Activated T-cell treated with anti-CD3 and anti-CD28 coated beads for 4 hours (primary cell): ENCODE measurements at regions not wholly inside any gene's neighbourhood (a gene's known extent, or its start where the extent isn't known, plus 50 kb on each side); places are given as distances from the start of the nearest gene placed in this dataset.

Experiments
- DNase-seq: peaks from one replicate; pipeline ENCODE4 v3.0.0-alpha.2; 2020

DNA sequence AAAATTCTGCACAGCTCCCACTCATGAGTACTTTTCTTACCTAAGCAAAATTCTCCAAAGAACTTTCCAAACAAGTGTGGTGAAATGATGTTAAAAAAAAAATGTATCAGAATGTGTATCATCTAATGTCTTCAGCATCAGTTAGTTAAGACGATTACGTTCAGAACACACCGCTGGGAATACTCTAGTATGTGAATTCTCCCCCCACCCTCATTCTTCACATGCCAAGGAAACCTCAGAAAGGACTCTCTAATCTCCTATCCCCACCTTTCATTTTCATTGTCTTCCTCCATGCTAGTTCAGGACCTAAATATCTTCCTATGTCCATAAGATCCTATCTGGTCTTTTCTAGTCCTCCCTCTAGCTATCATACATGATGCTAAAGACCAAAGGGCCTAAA lies 457.4 kb downstream of the SHQ1 start:
- DNase-seq: no peak

GRCh38 chr3:72388644-72389043 lies 459.6 kb downstream of the SHQ1 start:
- no peak for DNase-seq

DNA sequence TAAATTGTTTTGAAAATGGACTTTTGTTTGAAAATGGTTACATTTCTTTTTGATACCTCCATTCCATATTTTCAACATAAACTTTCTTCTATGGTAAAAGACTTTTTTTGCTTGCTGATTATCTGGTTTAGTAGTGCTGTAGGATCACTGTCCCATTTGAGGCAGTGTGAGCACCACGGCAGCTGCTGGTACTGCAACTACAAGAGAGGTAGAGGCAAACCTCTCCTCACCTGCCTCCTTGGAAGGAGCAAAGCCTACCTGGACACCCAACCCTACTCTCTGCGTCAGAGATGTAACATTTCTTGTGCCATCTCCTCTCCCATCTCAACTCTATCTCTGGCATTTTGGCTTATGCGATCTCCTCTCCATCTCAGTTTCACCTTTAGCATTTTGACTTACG lies 460.1 kb downstream of the SHQ1 start:
- DNase-seq: no peak

- no peak for DNase-seq
Observed at GRCh38 chr3:72386327-72387000, 461.8 kb downstream of the SHQ1 start.

DNA sequence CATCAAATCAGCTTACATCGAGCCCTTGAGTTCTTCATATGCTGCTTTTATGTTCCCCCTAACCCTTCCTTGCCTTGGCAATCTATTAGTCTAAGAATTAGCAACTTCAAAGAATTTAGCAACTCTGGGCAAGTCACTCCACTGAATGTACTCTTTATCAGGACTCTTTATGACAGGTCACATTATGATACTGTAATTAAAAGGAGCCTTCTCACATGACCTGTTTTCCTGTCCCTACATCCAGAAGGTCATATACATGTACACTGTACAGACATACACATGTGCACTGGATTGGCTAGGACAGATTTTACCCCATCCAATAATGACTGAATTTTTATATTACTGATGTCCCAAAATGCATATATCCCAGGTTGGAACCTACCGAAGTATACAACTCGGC lies 463.1 kb downstream of the SHQ1 start:
- no peak for DNase-seq

DNA sequence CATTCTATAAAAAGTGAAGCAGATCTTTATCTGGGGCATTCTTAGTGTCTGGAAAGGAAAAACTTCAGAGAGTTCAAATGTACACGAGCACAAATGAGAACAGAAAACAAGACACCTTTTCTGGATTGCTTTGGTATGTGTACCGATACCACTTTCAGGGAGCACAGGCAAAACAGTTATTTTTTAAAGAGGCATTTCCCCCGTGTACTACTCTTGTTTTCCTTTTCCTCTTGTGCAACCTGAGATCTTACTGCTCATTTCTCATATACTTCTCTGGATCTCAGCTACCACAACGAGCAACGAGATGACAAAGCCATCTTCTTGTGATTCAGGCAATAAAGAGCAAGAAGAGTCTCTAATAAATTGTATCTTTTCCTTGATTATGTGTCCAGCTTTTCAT lies 463.6 kb downstream of the SHQ1 start:
- no peak for DNase-seq

DNA sequence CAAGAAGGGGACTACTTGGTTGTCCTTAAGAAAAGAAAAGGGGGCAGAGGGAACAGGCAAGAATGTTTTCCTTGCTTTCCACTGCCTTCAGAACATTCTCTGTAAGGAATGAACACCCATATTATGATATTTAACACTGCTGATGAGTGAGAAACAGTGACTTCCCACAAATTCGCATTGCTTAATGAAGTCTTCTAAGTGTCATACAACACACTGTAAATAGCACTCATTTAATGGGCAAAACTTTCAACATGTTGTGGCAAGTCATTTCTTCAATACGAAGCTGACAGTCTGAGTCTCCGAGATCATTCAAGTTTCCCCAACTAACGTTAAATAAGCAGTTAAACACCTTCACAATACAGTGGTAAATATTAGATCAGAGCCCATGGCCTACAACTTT lies 464.4 kb downstream of the SHQ1 start:
- no peak for DNase-seq

GRCh38 chr3:72383230-72383629 lies 465.0 kb downstream of the SHQ1 start:
- no peak for DNase-seq

DNA sequence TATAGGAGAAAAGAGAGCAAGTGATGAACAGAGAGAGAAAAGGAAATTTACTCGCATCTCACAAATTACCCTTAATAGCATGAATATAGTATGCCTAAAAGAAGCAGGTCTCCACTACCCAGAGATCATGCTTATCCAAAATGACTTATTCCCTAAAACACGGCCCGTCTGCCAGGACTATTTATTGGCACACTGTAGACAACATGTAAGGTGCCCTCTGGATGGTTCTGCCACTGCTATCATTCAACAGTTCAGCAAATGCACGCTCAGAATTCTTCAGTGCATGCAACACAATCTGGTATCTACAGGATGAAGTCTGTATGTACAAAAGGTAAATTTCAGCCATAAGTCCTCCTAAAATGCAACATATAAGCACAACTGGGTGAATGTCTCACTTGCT lies 465.8 kb downstream of the SHQ1 start:
- no peak for DNase-seq

GRCh38 chr3:72381584-72381983 lies 466.7 kb downstream of the SHQ1 start:
- DNase-seq: no peak

DNA sequence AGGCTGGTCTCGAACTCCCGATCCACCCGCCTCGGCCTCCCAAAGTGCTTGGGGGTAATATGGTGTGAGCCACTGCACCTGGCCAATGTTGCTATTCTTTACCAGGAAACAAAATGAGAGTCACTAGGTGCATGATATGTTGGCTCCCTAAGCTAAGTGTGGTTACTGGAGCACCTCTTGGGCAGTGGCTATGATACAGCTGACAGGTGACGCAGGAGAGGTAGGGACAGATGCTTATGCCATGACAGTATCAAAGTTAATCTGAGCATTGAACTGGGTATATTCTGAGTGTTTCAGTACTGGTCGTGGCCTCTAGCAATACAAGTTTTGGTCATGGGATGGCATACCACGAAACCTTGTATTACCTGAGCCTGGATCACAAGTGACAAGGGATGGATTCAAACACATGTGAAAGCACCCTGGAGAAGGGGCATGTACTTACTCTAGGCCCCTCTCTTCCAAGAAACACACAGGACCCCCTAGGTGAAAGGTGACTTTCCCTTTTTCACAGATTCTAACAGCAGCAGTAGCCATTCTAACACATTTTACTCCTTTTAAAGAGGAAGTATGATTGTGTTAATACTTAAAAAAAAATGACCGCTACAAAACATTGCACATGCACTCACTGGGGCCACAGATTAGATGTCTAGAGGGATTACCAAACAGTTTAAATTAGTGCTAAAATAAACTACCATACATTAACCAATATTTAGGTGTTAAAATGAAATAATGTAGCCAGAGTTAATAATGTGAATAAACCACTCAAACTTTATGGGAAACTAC lies 467.3 kb downstream of the SHQ1 start:
- DNase-seq: no peak

DNA sequence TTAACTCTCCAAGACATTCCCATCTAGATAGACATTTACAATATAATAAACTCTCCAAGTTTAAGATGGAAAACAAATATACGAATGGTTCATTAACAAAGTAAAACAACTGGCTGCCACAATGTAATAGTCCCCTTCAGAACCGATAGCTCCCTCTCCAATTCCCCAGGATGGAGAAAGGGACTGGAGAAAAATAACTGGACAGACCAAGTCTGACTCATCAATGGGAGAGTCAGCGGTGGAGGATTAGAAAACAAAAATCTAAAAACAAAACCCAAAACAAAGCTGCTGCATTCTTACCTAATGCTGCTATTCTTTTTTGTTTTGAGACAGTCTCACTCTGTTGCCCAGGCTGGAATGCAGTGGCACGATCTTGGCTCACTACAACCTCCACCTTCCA lies 468.1 kb downstream of the SHQ1 start:
- DNase-seq: no peak

DNA sequence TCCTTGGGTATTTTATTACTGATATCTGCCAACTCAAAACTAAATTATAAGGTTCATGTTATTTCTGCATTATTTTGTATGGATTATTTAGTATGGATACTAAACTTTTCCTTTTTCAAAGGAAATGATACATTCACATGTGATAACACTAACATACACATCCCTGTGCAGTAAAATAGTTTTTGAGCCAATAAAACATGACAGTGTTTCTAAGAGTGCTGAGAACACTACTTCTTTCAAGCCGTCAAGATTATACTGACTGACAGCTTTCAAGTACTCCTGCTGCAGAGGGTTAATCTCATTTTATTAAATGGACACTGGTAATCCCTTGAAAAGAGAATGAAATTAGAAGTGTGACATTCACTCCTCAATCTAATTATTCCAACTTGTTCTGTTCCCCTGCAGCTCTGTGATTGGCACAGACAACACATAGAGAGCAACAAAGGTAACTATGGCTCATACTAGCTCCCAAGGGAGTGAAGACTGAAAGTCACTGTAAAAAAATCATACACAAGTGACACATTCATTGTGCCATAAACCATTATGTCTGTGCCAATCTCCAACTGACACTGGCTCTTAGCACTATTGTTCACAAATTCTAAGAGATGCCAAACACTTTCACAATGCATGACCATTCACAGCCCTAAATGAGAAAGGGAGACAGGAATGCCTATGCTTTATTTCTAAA lies 468.6 kb downstream of the SHQ1 start:
- no peak for DNase-seq

DNA sequence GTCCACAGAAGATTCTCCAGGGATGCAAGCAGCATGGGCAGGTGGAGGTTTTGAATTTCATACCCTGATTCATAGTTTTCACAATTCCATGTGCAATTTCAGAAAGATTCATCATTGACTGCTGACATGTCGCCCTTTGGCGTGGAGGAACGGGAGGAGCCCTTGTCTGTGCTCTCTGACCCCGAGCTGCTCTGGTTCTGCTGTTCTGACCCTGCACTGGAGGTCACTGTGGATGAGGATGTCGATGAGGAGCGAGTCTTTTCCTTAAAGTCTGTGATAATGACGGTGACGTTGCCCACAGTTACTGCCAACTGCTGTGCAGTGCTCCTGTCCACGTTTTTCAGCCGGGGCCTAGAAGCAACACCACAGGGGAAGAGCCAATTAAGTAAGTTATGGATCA lies 470.0 kb downstream of the SHQ1 start:
- no peak for DNase-seq

GRCh38 chr3:72376956-72377710 lies 471.1 kb downstream of the SHQ1 start:
- DNase-seq: no peak

DNA sequence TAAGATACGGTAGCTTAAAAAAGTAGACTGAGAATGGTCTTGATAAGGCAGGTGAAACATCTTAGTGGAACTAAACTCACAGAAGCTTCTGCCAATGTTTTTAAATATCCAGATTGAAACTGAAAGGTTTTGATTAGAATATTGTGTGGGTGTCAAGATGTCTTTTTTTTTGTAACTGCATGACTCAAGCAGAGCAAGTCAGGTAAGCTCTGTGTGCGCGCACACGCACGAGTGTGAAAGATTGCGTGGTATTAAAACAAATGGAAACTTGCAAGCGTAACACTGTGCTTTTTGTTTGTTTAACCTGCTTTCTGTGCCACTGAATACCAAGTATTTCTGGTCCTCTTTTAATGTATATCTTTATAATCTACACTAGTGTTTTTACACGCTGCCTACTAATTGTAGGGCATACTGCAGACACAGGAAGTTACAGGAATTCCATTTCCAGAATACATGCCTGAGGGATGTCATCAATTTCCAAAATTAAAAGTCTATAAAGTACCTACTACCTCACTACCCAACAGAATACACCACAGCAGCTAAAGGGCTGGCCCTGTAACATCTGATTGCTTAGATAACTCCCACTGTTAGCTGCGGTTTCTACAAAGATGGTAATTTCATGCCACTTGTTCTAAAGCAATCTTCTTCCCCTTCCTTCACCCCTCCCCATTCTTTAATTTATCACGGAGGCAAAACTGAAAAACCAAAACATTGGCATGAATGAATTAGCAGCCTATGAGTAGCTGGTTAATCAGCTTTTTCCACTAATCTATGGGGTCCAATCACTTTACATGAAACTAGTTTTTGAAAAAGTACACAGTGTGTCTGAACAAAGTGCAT lies 472.8 kb downstream of the SHQ1 start:
- DNase-seq: peak; percentile 31

DNA sequence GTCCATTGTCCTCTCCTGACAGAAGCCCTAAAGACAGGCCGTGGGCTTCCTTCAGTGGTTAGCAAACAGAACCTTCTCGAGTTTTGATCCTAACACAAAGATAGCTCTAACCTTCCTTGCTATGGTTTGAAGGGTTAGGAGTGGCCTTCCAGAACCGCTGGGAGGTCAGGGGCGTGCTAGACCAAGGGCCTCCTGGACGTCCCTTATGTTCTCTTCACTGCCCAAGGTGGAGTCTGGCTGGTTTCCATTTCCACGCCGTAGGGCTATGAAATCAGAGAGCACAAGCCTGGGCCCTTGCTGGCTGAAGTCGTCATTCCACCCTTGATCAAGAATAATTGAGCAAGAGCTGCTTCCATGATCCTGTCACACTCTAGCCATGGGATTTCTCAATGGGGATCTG lies 475.1 kb downstream of the SHQ1 start:
- DNase-seq: no peak

DNA sequence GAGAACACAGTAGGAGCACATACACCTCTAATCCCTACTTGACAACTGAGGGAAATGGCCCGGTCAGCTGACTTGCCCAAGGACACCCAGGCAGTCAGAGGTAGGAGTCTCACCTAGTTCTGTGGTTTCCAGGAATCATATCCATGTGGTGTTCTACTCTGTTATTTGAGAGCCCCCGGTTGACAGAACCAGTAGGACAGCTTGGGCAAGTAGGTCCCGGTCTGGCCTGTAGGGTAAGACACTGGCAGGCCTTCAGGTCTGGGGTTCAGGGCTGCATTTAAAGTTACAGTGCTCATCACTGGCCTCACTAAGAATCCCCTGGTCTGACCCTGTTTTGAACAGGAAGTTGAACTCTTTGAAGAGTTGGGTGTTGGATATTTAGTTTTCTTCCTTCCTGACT lies 476.1 kb downstream of the SHQ1 start:
- no peak for DNase-seq

DNA sequence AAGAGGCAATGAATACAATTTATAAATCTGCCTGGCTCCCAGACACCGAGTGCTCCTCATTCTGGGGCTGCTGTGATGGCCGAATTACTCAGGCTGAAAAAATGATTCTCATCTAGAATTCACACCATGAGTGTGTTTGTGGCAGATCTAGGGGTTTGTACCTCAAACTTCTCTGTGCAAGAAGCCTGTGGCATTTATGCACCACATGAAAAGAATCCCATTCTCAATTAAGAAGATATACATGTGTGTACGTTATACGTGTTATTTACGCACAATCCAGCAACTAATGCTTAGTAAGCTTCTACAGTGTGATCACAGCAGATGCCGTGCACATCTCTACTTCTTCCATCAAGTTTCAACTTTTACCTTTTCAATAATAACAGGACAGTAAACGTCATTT lies 476.8 kb downstream of the SHQ1 start:
- DNase-seq: no peak

DNA sequence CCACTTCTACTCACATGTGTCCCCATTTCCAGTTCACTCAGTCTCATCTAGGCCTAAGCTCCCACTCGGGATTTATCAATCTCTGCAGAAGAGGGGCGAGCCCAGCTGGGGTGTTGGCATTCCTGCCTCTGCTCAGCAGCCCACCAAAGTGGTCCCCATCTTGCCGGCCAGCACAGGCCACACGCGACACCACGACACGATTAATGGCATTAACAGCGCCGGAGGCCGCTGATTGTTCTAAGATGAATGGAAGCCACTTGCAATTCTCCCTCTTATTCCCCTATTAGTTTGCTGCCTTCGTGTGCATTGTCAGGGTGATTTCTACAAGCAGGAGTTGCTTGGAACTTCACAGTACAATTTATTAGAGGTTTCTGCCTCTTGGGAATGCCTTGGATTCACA lies 477.3 kb downstream of the SHQ1 start:
- no peak for DNase-seq

- DNase-seq: no peak
Observed at GRCh38 chr3:72369681-72370080, 478.6 kb downstream of the SHQ1 start.

DNA sequence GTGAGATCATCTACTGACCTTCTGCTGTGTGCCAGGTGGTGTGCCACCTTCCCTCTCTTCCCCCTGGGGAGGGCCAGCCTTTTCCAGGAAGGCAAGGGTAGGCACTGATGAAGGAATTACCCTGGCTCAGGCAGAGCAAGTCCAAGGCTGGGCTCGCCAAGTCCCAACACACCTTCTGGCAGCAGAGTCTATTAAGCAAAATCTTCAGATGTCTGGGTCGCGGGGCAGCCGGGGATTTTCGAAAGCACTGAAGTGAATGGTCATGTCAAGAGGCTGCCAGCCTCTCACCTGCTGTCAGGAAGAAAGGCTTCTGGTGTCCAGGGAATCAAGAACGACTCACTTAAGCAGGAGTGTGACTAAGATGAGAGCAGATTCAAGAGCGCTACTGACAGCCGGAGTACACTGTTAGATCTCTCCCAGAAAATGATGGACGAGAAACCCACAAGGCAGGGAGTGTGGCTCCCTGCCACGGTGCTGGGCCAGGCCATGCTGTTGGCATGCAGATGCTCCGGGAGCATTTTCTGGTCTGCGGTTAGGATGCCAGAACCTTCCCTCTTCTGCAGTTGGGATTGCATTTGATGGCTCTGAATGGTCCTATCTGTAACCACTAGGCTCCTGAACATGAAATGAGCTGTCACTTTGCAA lies 479.8 kb downstream of the SHQ1 start:
- DNase-seq: no peak
